GM21360 (cell line): ENCODE measurements at regions not wholly inside any gene's neighbourhood (a gene's known extent, or its start where the extent isn't known, plus 50 kb on each side); places are given as distances from the start of the nearest gene placed in this dataset.
"Not testable (repeated sequence)": the region's sequence is repeated elsewhere in the genome, so short reads cannot be mapped to it uniquely, and the experiment has no call there.

Experiments
- ATAC-seq: cut with Tn5 transposase; IDR thresholded peaks from one replicate; pipeline ENCODE4 v1.9.1; 2021; ENCODE audit warnings: mild to moderate bottlenecking, moderate library complexity; ENCODE audit not compliant: unreplicated experiment

DNA sequence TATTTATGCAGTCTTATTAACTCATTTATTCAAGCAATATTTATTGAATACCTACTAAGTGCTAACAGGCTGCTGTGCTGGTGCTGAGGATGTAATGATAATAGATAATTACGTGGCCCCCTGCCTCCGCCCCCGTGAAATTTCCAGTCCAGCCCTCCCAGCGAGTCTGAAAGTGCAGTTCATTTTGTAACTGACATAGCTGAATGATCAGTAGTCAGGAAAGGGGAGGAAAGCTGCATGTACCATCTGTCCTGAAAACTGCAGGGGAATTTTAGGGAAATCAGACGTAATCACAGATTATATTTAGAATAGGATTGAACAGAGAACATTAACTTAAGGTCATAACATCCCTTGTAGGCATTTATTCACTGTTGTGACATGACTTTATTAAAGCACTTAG is 736.8 kb downstream of the MCTP2 start:
- no peak for ATAC-seq

DNA sequence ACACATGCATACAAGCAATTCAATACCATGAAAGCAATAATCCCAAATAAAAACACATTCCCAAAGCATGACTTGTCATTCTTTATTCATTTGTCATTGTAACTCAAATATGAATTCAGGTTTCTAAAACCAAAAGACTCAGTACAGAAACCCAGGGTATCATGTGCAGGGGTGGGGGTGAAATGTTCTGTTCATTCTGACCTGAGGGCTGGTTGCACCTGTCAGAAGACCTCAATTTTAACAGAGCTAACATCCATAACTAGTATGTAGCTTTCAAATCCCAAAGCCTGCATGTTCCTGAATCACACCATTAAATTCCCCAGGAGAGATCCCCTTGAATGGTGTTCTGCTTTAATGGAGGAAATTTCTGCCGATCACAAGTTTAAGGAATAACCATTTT is 738.7 kb downstream of the MCTP2 start:
- ATAC-seq = no peak

DNA sequence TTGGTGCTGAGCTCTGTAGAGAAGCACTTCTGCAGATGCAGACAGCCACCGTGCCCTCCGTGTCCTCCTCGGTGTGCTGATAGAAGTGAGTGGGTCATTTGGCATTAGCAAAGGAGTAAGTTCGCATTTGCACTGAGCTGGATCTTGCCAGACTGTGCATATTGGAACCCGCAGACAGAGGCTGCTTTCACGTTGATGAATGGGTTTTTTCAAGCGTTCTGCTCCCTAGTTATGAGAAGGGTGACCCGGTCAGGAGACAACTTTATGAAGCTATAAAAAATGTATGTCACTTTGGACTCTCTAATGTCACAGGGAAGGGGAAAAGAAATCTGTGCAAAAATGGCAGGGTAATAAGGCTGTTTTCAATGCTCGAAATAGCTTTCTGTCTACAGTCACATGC is 739.4 kb downstream of the MCTP2 start:
- no peak for ATAC-seq

DNA sequence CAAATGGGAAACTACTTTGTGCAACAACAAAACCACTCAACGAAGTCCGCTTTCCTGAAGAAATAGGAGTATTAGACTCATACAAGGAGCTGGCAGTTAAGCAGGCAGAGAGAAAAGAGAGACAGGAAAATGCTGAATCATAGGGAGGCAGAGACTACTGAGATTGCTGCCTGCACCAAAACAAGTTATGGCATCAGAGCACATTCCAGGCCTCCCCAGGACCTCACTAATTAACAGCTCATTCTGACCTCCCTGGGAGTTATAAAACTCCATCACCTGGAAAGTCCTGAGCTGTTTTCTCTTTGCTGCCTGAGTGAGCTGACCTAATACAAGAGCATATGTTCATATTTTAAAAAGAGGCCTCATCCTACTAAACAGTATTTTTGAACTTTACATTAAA is 741.0 kb downstream of the MCTP2 start:
- ATAC-seq = no peak

DNA sequence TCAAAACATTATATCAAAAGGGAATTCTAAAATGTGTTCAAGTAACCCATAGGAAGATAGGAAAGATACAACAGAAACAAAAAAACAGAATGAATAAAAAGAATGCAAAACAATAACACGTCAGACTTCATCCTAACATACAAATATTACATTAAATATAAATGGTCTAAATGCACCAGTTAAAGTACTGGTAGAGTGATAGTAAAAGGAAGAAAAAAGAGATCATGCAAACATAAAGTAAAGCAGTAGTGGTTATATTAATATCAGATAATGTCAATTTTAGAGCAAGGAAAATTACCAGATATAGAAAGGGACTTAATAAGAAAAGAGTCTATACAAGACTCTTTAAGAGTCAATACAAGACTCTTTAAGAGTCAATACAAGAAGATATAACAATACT is 755.7 kb downstream of the MCTP2 start:
- ATAC-seq = no peak

DNA sequence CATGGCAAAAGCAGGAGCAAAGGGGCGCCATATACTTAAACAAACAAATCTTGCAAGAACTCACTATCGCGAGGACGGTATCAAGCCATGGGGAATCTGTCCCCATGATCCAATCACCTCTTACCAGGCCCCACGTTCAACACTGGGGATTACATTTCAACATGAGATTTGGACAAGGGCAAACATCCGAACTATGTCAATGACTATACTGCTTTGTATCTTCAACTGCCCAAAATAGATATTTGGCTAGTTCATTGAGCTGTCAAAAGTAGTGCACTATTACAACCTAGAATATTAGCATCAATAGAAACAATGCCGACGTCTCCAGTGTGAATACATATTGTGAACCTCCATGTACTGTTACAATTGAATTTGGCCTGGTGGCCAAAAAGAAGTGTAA is 760.4 kb downstream of the MCTP2 start:
- ATAC-seq = no peak

DNA sequence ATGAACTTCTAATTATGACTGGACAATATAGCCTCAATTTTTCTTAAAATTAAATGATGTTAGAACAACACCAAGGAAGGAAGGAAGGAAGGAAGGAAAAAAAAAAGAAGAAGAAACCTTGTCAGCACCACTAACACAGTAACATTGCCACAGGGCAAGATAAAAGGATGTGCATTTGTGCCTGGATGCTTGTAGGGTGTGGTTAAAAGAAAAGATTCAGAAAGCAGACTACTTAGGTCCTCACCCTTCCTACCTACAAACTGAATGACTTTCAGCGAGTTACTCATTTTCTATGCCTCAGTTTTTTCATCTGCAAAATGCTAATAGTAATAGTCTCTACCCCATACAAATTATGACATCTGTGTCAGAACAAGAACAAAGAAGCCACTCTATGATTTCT is 778.3 kb downstream of the MCTP2 start:
- no peak for ATAC-seq

DNA sequence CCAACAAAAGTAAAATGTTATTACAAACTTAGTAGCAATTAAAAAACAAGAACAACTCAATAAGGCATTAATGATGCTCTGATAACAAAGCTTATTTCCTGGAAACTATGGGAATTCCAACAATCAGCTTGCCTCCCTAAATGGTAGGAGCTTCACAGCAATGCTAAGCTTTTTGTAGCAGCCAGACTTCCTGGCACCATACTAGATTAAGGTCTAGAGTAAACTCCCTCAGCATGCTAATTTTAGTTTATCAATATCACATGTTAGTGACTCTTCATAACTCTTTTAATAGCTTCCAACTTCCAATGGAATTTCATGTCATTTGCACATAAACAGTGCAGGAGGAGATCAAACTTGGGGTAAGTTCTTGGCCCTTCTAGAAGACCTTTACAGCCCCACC is 782.0 kb downstream of the MCTP2 start:
- ATAC-seq = no peak

DNA sequence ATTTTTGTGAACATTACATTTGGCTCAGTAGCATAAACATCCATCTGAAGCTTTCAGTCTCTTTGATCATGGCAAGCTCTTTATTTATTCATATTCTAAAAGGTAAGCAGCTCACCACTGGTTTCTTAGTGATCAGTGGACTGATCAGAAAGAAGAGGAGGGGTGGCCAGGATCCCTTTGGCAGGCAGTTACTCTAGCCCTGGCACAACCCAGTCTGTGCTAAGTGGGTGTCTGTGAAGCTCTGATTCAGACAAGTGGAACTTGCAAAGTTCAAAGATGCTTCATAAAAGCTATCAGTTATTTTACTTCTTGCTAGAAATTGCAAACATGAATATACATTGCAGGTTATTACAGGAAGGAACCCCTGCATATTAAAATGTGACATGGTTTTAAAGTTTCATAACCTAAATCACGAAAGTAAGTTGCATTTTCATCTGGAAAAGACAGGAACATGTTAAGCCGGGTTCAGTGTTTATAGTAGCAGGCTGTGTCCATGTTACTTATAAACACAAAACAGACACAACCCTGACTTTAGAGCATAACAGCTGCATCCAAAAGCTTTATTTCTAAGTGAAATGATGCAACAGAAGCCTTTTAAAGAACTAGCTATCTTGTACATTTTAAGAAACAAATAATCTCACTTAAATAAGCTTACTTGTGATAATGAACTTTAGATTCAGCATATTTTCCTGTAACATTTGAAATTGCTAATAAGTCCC is 785.3 kb downstream of the MCTP2 start:
- ATAC-seq = no peak

DNA sequence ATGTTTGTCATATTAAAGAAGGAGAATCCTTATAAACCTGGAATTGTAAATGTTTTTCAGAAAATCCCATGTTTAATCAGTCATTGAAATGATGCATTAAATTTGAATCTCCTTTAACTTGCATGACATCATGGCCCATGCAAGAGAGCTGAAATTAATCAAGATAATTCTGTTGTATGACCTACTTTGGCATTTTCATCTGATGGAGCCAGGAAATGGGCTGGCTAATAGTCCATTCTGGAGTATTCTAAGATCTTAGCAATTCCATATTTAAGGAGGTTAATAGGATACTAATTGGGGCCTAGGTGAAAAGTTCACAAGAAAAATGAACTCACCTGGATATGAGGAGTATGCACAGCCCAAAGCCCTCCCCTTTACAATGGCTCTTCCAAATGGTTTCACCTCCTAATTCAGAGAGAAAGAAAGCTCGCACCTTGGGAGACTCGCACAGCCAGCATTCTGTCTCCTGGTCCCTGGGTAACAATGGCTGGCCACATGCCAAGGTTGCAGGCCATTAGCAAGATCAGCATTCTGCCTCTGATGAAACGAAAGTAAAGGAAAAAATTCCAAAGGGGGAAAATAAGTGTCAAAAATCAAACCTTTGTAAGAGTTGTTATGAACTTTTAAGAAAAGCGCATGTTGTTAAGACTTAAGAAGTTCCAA is 786.4 kb downstream of the MCTP2 start:
- no peak for ATAC-seq

DNA sequence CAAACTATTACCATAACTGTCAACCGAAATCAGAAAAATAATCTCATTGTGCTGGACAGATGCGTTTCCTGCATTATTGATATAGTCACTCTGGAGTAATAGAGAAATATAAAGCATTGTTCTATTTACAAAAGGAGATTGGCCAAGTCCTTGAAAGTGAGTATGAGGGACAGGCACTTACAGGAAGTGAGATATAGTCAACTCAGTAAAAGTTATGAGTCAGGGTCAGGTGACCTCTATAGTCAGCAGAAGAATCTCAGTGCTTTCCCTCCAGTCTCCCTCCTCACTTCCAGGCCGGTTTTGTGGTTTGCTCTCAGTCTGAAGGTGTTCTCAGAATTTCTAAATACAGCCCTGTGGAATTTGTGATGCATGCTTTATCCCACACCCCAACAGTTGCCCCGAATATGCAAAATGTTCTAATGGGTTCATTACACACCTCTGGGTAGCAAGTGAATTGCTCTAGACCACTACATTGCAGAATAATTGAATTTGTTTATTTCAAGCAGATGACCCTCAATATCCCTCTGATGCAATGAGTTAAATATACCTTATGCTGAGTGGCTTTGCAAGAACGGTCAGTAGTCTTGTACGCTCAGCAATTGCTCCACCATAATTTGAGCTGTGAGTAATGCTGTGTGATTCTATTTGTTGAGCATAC is 787.7 kb downstream of the MCTP2 start:
- peak; percentile 96 for ATAC-seq

DNA sequence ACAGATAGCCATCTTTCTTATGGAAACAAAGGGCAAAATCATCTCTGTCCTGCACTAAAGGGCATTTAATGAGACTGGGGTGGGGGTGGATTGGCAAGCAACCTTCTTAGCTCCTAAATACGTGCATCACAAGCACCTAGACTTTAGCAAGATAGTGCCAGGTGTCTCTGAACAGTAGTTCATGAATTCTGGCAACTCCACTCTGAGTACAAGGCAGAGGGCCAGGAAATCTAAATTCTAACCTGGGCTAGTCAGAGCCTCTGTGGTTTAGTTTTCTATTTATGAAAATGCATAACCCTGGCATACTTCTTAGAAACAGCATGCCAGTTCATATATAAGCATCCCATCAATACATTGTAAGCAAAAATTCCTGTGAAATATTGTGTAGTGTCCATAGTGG is 788.5 kb downstream of the MCTP2 start:
- no peak for ATAC-seq

DNA sequence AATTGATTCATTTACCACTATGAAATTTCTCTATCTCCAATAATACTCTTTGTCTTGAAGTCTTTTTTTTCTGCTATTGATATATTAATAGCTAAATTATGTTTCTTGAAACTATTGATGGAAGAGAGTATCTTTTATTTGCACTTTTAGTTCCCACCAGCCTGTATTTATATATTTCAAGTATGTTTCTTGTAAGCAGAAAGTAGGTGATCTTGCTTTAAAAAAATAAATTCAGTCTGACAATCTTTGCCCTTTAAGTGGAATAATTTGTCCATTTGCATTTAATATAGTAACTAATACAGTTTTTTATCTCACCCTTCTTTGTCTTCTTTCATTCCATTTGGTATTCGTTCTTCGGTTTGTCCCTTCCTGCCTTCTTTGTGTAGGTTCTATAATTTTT is 790.5 kb downstream of the MCTP2 start:
- no peak for ATAC-seq

DNA sequence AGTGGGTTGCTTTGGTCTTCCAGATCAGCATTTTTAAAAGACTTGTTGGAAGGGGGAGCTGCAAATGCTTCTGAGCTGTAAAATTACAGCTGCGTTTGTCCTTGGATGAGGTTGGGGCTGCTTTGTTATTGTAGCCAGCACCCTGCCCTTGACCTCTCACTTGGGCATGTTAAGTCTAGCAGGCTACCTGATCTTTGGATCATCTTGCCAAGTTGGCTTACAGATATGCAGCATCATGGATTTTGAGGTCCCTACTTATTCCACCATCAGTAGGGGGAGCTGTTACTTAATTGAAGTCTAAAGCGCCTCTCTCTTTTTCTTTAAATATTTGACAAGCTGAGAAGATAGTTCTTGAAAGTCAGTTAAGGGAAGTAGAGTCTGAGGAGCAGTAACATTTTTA is 793.0 kb downstream of the MCTP2 start:
- ATAC-seq = no peak

DNA sequence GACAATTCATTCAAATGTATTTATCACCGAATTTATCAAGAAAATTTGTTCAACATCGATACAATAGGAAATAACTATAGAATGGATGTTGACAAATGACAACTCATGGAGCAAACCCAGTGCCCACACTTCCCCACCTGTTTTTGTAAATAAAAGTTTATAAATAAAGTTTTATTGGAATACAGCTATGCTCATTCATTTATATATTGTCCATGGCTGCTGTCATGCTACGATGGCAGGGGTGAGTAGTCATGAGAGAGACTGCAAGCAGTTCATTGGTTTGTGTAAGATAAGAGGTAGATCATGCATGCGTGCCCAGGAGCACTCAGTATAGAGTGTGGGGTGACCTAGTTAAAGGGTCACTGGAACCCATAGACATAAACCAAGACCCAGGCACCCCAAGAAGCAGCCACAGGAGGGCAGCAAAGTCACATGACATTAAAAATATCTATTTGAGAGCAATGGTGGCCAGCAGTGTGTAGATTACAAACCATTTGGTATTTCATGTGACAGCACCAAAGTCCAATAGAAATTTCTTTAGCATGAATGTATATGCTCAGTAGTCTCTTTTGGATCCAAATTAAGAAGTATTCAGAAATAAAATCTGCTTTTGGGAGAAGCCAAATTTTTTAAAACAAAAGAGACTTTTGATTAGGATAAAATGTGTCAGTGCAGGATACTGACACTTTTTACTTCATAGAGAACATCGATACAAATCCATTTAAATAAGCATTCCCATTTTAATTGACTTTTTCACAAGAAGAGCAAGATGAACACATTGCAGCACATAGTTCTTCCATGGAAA is 794.8 kb downstream of the MCTP2 start:
- peak; percentile 60 for ATAC-seq

DNA sequence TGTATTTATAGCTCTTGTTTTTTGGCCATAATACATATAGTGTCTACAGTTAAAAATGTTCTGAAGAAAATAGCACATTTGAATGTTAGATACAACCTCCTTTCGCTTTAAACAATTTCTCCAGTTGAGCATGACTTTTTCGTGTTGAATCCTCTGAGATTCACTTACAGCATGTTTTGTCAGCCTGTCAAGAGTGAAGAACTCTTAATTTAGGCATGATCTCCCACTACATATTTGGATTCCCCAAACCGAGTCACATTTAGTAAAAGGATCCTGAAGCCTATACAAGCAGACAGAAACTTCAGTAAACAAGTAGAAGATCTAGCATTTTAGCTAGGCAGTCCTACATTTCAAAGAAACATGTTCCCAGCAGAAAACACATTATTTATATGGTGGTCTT is 796.6 kb downstream of the MCTP2 start:
- ATAC-seq = no peak

DNA sequence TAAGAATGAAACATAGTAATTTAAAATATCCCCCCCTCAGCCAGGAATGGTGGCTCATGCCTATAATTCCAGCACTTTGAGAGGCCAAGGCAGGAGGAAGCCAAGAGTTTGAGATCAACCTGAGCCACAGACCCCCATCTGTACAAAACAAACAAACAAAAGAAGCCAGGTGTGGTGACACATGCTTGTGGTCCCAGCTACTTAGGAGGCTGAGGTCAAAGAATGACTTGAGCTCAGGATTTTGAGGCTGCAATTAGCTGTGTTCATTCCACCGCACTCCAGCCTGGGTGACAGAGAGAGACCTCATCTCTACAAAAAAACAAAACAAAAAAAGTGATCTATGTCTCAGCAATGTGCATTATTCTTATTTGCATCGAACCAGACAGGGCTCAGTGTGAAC is 800.8 kb downstream of the MCTP2 start:
- ATAC-seq = no peak

DNA sequence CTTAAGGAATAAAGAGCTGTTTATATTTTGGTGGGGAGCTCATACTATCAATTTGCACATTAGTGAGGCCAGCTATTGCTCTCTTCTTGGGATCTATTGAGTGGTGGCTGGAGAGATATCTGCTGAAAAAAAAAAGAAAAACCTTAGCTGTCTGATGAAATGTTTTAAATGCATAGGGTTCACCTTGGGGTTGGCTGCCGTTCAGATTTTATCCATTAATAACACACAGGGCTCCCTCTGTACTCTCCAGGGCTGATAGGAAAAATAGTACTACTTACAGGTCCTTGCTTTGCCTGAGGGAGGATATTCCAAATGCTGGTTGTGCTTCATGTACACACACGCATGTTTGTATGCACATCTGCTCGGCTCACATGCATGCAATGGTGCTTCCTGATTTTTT is 803.7 kb downstream of the MCTP2 start:
- no peak for ATAC-seq

DNA sequence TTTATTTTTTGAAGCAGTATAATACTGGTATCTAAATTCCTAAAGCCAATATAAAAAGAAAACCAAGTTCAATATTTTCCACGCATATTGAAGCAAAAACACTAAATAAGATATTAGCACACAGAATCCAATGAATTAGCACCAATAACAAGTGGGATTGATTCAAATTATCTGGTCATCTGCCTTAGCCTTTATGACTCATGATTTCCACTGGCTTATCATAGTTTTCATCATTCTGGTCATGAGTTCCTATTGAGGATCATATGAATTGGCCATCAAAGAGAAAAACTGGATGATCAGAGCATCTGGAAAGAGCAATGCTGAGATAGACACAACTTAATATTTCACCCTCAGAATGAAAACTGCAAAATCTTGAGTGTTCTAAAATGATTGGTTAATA is 809.9 kb downstream of the MCTP2 start:
- no peak for ATAC-seq

DNA sequence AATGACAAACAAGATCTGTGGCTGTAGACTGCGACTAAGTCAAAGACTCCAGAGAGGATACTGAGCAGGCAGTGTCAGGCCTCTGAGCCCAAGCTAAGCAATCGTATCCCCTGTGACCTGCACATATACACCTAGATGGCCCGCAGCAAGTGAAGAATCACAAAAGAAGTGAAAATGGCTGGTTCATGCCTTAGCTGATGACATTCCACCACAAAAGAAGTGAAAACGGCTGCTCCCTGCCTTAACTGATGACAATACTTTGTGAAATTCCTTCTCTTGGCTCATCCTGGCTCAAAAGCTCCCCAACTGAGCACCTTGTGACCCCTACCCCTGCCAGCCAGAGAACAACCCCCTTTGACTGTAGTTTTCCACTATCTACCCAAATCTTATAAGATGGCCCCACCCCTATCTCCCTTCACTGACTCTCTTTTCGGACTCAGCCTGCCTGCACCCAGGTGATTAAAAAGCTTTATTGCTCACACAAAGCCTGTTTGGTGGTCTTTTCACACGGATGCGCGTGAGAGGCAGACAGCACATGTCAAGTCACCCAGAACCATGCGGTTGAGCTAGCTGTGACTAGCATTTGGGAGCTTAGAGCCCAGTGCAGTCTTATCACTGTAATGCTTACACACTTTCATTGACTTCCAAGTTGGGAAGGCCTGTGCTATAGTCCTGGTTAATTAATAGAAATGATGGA is 812.0 kb downstream of the MCTP2 start:
- ATAC-seq = not testable (repeated sequence)

DNA sequence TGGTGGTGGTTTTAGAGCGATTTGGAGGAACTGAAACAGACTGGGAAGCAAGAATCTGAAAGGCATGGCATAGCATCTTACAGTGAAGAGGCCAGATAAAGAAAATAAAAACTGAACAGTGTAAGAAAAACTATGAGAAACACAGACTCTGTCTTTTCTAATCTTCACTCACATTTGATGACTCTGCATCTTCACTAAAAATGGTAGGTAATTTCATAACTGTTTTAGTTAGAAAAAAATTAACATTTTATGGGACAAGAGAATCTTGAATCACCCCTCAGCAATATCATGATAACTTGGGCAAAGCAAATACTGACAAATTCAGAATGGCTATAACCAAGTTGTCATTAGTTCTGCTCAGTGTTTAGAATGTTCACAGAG is 812.6 kb downstream of the MCTP2 start:
- no peak for ATAC-seq
